Nephron (organoid): ENCODE measurements at regions not wholly inside any gene's neighbourhood (a gene's known extent, or its start where the extent isn't known, plus 50 kb on each side); places are given as distances from the start of the nearest gene placed in this dataset.

Experiments
- H3K27ac Mint-ChIP-seq, 3 experiments: 2 replicates each; pipeline ENCODE4 v1.8.0; 2020; ENCODE audit warnings: mixed read lengths in 3 of 3, mild to moderate bottlenecking in 2 of 3, moderate library complexity in 1 of 3
- H3K27me3 Mint-ChIP-seq: 2 replicates; pipeline ENCODE4 v1.8.0; 2021; ENCODE audit warnings: low read depth, mild to moderate bottlenecking, moderate library complexity, mixed read lengths
- H3K36me3 Mint-ChIP-seq: 2 replicates; pipeline ENCODE4 v1.8.0; 2020; ENCODE audit warnings: low read depth, mixed read lengths
- H3K4me1 Mint-ChIP-seq: 2 replicates; pipeline ENCODE4 v1.8.0; 2020; ENCODE audit warnings: mixed read lengths
- H3K4me3 Mint-ChIP-seq, 3 experiments: 2 replicates each; pipeline ENCODE4 v1.8.0; 2020; ENCODE audit warnings: mild to moderate bottlenecking in 3 of 3, mixed read lengths in 3 of 3, moderate library complexity in 2 of 3
- H3K9me3 Mint-ChIP-seq: 2 replicates; pipeline ENCODE4 v1.8.0; 2020; ENCODE audit warnings: mixed read lengths
- CTCF ChIP-seq, 3 experiments: fragments of 200-600 bp; sonication (generic); IDR thresholded peaks; one replicate each; pipeline ENCODE4 v1.5.0; 2021; ENCODE audit warnings: antibody characterized with exemption in 3 of 3; ENCODE audit not compliant: unreplicated experiment in 3 of 3

- Mint-ChIP-seq H3K27ac (no peak overlapping the region), H3K4me1 (no peaks in the 10 kb centered on the region), H3K27me3 (no peaks in the 10 kb centered on the region), H3K4me3 (no peak overlapping the region), H3K9me3 (peaks cover 57% of the 10 kb centered on the region), H3K36me3 (peaks cover under 1% of the 10 kb centered on the region)
- TF ChIP-seq CTCF (IDR thresholded peaks at IDR 0.05; ENCODE audit: unreplicated experiment in 3 of 3): no peak
These were observed 280.2 kb downstream of the TMEM121 start for GRCh38 chr14:105806568-105806967.

GRCh38 chr14:105817971-105818711, 291.8 kb downstream of the TMEM121 start:
- no peaks in the 10 kb centered on the region for H3K4me1 Mint-ChIP-seq
- no peak overlapping the region for H3K27ac Mint-ChIP-seq
- H3K9me3 Mint-ChIP-seq: peaks cover 60% of the 10 kb centered on the region
- no peak overlapping the region for H3K4me3 Mint-ChIP-seq
- H3K36me3 Mint-ChIP-seq: peaks cover 12% of the 10 kb centered on the region
- TF ChIP-seq CTCF (IDR thresholded peaks at IDR 0.05; ENCODE audit: unreplicated experiment in 3 of 3): no peak
- no peaks in the 10 kb centered on the region for H3K27me3 Mint-ChIP-seq

GRCh38 chr14:105818712-105819005, 292.3 kb downstream of the TMEM121 start:
- Mint-ChIP-seq H3K4me3 (no peak overlapping the region), H3K36me3 (peaks cover 12% of the 10 kb centered on the region), H3K27me3 (no peaks in the 10 kb centered on the region), H3K27ac (no peak overlapping the region), H3K9me3 (peaks cover 57% of the 10 kb centered on the region), H3K4me1 (no peaks in the 10 kb centered on the region)
- no peak for TF ChIP-seq CTCF (IDR thresholded peaks at IDR 0.05; ENCODE audit: unreplicated experiment in 3 of 3)

GRCh38 chr14:105830171-105830570, 303.8 kb downstream of the TMEM121 start:
- Mint-ChIP-seq H3K36me3 (no peaks in the 10 kb centered on the region), H3K27ac (no peak overlapping the region), H3K4me3 (no peak overlapping the region), H3K4me1 (no peaks in the 10 kb centered on the region), H3K9me3 (peaks cover 70% of the 10 kb centered on the region), H3K27me3 (no peaks in the 10 kb centered on the region)
- no peak for TF ChIP-seq CTCF (IDR thresholded peaks at IDR 0.05; ENCODE audit: unreplicated experiment in 3 of 3)

GRCh38 chr14:105836160-105836559, 309.8 kb downstream of the TMEM121 start:
- Mint-ChIP-seq H3K27me3 (no peaks in the 10 kb centered on the region), H3K27ac (no peak overlapping the region), H3K36me3 (peaks cover 6% of the 10 kb centered on the region), H3K4me1 (no peaks in the 10 kb centered on the region), H3K9me3 (peaks cover 47% of the 10 kb centered on the region), H3K4me3 (no peak overlapping the region)
- no peak for TF ChIP-seq CTCF (IDR thresholded peaks at IDR 0.05; ENCODE audit: unreplicated experiment in 3 of 3)

- H3K9me3 Mint-ChIP-seq: peaks cover 44% of the 10 kb centered on the region
- peaks cover 6% of the 10 kb centered on the region for H3K36me3 Mint-ChIP-seq
- no peaks in the 10 kb centered on the region for H3K4me1 Mint-ChIP-seq
- H3K27me3 Mint-ChIP-seq: no peaks in the 10 kb centered on the region
- no peak for TF ChIP-seq CTCF (IDR thresholded peaks at IDR 0.05; ENCODE audit: unreplicated experiment in 3 of 3)
- H3K4me3 Mint-ChIP-seq: no peak overlapping the region
- no peak overlapping the region for H3K27ac Mint-ChIP-seq
These were observed 310.3 kb downstream of the TMEM121 start for GRCh38 chr14:105836730-105837129.
